Liver (tissue), 3 donors: ENCODE measurements at regions not wholly inside any gene's neighbourhood (a gene's known extent, or its start where the extent isn't known, plus 50 kb on each side); places are given as distances from the start of the nearest gene placed in this dataset.

Source experiments
- EGR1 ChIP-seq, 2 donors: IDR thresholded peaks; 2 replicates each; pipeline ENCODE4 v1.6.1; 2016 to 2018; ENCODE audit warnings: antibody characterized with exemption in 2 of 2, low read depth in 2 of 2
- FOXA1 ChIP-seq: IDR thresholded peaks from 2 replicates; pipeline ENCODE4 v1.6.1; 2016; ENCODE audit warnings: antibody characterized with exemption
- FOXA2 ChIP-seq: IDR thresholded peaks from 2 replicates; pipeline ENCODE4 v1.6.1; 2016; ENCODE audit warnings: antibody characterized with exemption
- HNF4G ChIP-seq: IDR thresholded peaks from 2 replicates; pipeline ENCODE4 v1.6.1; 2016; ENCODE audit warnings: antibody characterized with exemption
- TAF1 ChIP-seq: conservative IDR thresholded peaks from 2 replicates; pipeline ENCODE4 v1.6.1; 2016; ENCODE audit warnings: antibody characterized with exemption, mild to moderate bottlenecking
- TF ChIP-seq, protein P1 (sequence below): fragments of 150-350 bp; IDR thresholded peaks from 2 replicates; pipeline ENCODE4 v1.5.1; 2017; ENCODE audit warnings: improper control_type of control experiment, low read depth, low read length; ENCODE audit not compliant: missing input control
- TF ChIP-seq, protein P2 (sequence below): IDR thresholded peaks from 2 replicates; pipeline ENCODE4 v1.6.1; 2016; ENCODE audit warnings: antibody characterized with exemption
- TF ChIP-seq, protein P3 (sequence below): IDR thresholded peaks from 2 replicates; pipeline ENCODE4 v1.6.1; 2016; ENCODE audit warnings: antibody characterized with exemption
- TF ChIP-seq, protein P4 (sequence below): IDR thresholded peaks from 2 replicates; pipeline ENCODE4 v1.6.1; 2016; ENCODE audit warnings: antibody characterized with exemption, mild to moderate bottlenecking
- TF ChIP-seq, protein P5 (sequence below): IDR thresholded peaks from 2 replicates; pipeline ENCODE4 v1.6.1; 2016; ENCODE audit warnings: antibody characterized with exemption
- donor health status: healthy.
- donor health status: healthy.

DNA sequence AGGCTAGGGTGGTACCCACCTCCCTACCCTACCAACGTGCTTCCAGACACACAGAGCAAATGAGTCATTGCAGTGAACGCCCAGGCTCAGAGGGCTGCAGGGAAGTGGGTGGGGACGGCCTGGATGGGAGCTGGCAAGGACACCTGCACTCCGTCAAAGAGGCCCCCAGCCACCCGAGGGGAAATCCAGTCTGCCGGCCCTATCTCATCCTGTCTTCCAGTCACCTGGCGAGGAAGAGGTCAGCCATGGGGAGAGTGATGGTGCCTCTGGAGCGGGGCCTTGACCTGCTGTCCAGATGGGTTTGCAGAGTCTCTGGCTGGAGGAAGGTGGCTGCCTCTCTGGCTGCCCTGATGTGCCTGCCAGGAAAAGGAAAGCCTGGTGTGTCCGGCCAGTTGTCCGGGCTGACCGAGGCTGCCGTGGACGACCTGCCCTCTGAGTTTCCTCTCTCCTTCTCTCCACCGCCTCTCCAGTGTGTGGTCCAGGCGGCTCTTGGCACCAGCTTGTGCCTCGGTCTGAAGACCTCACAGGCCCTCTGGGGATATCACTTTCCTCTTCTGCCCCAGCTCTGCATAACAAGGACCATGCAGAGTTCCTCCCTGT is 209.7 kb upstream of the COPS8 start:
- TF ChIP-seq, protein P1, sequence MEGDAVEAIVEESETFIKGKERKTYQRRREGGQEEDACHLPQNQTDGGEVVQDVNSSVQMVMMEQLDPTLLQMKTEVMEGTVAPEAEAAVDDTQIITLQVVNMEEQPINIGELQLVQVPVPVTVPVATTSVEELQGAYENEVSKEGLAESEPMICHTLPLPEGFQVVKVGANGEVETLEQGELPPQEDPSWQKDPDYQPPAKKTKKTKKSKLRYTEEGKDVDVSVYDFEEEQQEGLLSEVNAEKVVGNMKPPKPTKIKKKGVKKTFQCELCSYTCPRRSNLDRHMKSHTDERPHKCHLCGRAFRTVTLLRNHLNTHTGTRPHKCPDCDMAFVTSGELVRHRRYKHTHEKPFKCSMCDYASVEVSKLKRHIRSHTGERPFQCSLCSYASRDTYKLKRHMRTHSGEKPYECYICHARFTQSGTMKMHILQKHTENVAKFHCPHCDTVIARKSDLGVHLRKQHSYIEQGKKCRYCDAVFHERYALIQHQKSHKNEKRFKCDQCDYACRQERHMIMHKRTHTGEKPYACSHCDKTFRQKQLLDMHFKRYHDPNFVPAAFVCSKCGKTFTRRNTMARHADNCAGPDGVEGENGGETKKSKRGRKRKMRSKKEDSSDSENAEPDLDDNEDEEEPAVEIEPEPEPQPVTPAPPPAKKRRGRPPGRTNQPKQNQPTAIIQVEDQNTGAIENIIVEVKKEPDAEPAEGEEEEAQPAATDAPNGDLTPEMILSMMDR: no peak
- no peak for TF ChIP-seq EGR1 (IDR thresholded peaks at IDR 0.05; ENCODE audit: low read depth in 2 of 2)
- TF ChIP-seq, protein P2, sequence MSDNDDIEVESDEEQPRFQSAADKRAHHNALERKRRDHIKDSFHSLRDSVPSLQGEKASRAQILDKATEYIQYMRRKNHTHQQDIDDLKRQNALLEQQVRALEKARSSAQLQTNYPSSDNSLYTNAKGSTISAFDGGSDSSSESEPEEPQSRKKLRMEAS: no peak
- no peak for TF ChIP-seq FOXA1
- TF ChIP-seq, protein P3, sequence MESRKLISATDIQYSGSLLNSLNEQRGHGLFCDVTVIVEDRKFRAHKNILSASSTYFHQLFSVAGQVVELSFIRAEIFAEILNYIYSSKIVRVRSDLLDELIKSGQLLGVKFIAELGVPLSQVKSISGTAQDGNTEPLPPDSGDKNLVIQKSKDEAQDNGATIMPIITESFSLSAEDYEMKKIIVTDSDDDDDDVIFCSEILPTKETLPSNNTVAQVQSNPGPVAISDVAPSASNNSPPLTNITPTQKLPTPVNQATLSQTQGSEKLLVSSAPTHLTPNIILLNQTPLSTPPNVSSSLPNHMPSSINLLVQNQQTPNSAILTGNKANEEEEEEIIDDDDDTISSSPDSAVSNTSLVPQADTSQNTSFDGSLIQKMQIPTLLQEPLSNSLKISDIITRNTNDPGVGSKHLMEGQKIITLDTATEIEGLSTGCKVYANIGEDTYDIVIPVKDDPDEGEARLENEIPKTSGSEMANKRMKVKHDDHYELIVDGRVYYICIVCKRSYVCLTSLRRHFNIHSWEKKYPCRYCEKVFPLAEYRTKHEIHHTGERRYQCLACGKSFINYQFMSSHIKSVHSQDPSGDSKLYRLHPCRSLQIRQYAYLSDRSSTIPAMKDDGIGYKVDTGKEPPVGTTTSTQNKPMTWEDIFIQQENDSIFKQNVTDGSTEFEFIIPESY: no peak
- TF ChIP-seq HNF4G: no peak
- TF ChIP-seq, protein P4, sequence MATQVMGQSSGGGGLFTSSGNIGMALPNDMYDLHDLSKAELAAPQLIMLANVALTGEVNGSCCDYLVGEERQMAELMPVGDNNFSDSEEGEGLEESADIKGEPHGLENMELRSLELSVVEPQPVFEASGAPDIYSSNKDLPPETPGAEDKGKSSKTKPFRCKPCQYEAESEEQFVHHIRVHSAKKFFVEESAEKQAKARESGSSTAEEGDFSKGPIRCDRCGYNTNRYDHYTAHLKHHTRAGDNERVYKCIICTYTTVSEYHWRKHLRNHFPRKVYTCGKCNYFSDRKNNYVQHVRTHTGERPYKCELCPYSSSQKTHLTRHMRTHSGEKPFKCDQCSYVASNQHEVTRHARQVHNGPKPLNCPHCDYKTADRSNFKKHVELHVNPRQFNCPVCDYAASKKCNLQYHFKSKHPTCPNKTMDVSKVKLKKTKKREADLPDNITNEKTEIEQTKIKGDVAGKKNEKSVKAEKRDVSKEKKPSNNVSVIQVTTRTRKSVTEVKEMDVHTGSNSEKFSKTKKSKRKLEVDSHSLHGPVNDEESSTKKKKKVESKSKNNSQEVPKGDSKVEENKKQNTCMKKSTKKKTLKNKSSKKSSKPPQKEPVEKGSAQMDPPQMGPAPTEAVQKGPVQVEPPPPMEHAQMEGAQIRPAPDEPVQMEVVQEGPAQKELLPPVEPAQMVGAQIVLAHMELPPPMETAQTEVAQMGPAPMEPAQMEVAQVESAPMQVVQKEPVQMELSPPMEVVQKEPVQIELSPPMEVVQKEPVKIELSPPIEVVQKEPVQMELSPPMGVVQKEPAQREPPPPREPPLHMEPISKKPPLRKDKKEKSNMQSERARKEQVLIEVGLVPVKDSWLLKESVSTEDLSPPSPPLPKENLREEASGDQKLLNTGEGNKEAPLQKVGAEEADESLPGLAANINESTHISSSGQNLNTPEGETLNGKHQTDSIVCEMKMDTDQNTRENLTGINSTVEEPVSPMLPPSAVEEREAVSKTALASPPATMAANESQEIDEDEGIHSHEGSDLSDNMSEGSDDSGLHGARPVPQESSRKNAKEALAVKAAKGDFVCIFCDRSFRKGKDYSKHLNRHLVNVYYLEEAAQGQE: no peak
- no peak for TF ChIP-seq FOXA2
- TF ChIP-seq TAF1: no peak
- TF ChIP-seq, protein P5, sequence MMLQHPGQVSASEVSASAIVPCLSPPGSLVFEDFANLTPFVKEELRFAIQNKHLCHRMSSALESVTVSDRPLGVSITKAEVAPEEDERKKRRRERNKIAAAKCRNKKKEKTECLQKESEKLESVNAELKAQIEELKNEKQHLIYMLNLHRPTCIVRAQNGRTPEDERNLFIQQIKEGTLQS: no peak
